ENCODE measurements at regions not wholly inside any gene's neighbourhood (a gene's known extent, or its start where the extent isn't known, plus 50 kb on each side); places are given as distances from the start of the nearest gene placed in this dataset.
A peak's percentile ranks its signal among the peaks of the same experiment; 100 is the strongest.

DNA sequence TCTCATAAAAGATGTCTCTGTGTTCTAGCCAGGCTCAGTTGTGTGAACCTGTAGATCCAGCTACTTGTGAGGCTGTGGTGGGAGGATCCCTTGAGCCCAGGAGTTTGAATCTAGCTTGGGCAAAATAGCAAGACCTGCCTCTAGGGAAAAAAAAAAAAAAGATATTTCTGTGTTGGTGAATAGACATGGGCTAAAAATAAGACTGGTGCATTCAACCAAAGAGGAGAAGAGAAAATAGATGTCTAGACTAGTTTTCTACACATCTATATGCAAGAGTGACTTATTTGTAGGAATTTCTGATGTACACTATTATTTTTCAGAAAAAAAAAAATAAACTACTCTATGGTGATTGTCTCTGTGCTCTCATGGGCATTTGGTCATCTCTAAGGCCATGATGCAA lies 555.1 kb downstream of the BCL11A start:
- H3K79me2 ChIP-seq (ENCODE audit: insufficient read depth, low read length), result no peaks in the 10 kb centered on the region
- ATAC-seq (ENCODE audit: insufficient read depth, low read depth) (no peak), DNase-seq (no peak)
- H3K27ac ChIP-seq (ENCODE audit: low read length), result no peak overlapping the region
- H2AFZ ChIP-seq (ENCODE audit: low read depth, low read length), result no peak overlapping the region
- H3K36me3 ChIP-seq (ENCODE audit: insufficient read depth, low read length), result no peaks in the 10 kb centered on the region
- no peak overlapping the region for H3K4me2 ChIP-seq (ENCODE audit: insufficient read depth, low read length)
- no peaks in the 10 kb centered on the region for H3K27me3 ChIP-seq (ENCODE audit: insufficient read depth, low read length, poor library complexity)
- no peaks in the 10 kb centered on the region for H3K9me3 ChIP-seq (ENCODE audit: insufficient read depth, low read length, severe bottlenecking)
- no peak overlapping the region for H3K4me3 ChIP-seq (ENCODE audit: low read depth in 1 of 2, low read length in 2 of 2)
- H3K9ac ChIP-seq (ENCODE audit: low read depth, low read length), result no peak overlapping the region
- H4K20me1 ChIP-seq (ENCODE audit: insufficient read depth, low read length), result no peaks in the 10 kb centered on the region
- H3K4me1 ChIP-seq (ENCODE audit: insufficient read depth, low read length), result peaks cover 11% of the 10 kb centered on the region
- TF ChIP-seq EZH2 (IDR thresholded peaks at IDR 0.05; ENCODE audit: borderline replicate concordance, low read depth, low read length, severe bottlenecking), result no peak
- TF ChIP-seq, protein P1, sequence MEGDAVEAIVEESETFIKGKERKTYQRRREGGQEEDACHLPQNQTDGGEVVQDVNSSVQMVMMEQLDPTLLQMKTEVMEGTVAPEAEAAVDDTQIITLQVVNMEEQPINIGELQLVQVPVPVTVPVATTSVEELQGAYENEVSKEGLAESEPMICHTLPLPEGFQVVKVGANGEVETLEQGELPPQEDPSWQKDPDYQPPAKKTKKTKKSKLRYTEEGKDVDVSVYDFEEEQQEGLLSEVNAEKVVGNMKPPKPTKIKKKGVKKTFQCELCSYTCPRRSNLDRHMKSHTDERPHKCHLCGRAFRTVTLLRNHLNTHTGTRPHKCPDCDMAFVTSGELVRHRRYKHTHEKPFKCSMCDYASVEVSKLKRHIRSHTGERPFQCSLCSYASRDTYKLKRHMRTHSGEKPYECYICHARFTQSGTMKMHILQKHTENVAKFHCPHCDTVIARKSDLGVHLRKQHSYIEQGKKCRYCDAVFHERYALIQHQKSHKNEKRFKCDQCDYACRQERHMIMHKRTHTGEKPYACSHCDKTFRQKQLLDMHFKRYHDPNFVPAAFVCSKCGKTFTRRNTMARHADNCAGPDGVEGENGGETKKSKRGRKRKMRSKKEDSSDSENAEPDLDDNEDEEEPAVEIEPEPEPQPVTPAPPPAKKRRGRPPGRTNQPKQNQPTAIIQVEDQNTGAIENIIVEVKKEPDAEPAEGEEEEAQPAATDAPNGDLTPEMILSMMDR (IDR thresholded peaks at IDR 0.05; ENCODE audit: borderline replicate concordance, extremely low read depth, low read length, poor library complexity, severe bottlenecking), result no peak

DNA sequence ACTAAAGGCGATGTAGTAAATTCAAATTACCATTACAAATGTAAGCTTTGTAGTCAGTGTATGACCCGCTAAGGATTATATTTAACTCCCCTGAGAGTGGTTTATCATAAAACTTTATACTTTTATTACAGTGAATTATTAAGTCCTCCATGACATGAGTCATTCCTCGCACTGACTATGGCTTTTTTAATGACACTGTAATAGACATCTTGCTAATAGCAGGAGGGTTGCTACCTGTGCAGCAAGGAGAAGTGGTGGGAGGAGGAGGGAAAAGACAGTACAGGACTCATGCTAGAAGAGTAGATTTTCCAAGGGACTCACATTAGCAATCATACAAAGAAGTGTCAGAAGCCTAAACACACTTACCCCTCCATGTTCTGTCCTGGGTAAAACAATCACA lies 556.1 kb downstream of the BCL11A start:
- DNase-seq, result no peak
- TF ChIP-seq, protein P1 (IDR thresholded peaks at IDR 0.05; ENCODE audit: borderline replicate concordance, extremely low read depth, low read length, poor library complexity, severe bottlenecking), result no peak
- no peak for TF ChIP-seq EZH2 (IDR thresholded peaks at IDR 0.05; ENCODE audit: borderline replicate concordance, low read depth, low read length, severe bottlenecking)
- no peak overlapping the region for H3K4me3 ChIP-seq (ENCODE audit: low read depth in 1 of 2, low read length in 2 of 2)
- no peak overlapping the region for H3K9ac ChIP-seq (ENCODE audit: low read depth, low read length)
- H3K4me1 ChIP-seq (ENCODE audit: insufficient read depth, low read length), result peaks cover 11% of the 10 kb centered on the region
- no peak overlapping the region for H3K4me2 ChIP-seq (ENCODE audit: insufficient read depth, low read length)
- H3K79me2 ChIP-seq (ENCODE audit: insufficient read depth, low read length), result no peaks in the 10 kb centered on the region
- no peaks in the 10 kb centered on the region for H3K9me3 ChIP-seq (ENCODE audit: insufficient read depth, low read length, severe bottlenecking)
- H3K27me3 ChIP-seq (ENCODE audit: insufficient read depth, low read length, poor library complexity), result no peaks in the 10 kb centered on the region
- ATAC-seq (ENCODE audit: insufficient read depth, low read depth), result no peak
- no peaks in the 10 kb centered on the region for H3K36me3 ChIP-seq (ENCODE audit: insufficient read depth, low read length)
- no peaks in the 10 kb centered on the region for H4K20me1 ChIP-seq (ENCODE audit: insufficient read depth, low read length)
- no peak overlapping the region for H3K27ac ChIP-seq (ENCODE audit: low read length)
- H2AFZ ChIP-seq (ENCODE audit: low read depth, low read length), result no peak overlapping the region

DNA sequence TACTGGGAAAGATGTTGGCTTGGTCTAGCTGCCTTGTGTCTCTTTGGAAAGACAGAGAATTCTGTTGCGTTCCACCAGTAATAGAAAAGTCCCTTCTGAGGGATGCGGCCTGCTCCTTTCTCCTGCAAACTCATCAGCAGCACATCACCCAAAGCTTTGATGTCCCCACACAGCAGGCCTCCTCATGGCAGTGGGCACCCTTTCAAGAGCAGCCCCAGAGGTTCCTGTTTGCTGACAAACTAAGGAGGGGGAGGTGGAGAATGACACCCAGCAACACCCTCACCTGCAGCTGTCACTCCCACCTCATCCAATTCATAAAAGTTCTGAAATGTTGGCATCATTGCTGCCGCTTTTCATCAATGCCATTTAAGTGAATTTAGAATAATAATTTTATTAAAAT lies 556.6 kb downstream of the BCL11A start:
- Histone ChIP-seq H3K79me2 (ENCODE audit: insufficient read depth, low read length) (no peaks in the 10 kb centered on the region), H3K9ac (ENCODE audit: low read depth, low read length) (no peak overlapping the region; the same call in 1 of the 2 replicates), H3K27me3 (ENCODE audit: insufficient read depth, low read length, poor library complexity) (no peaks in the 10 kb centered on the region), H3K36me3 (ENCODE audit: insufficient read depth, low read length) (no peaks in the 10 kb centered on the region), H3K4me1 (ENCODE audit: insufficient read depth, low read length) (peaks cover 11% of the 10 kb centered on the region), H3K4me3 (ENCODE audit: low read depth in 1 of 2, low read length in 2 of 2) (no peak overlapping the region), H2AFZ (ENCODE audit: low read depth, low read length) (no peak overlapping the region), H4K20me1 (ENCODE audit: insufficient read depth, low read length) (no peaks in the 10 kb centered on the region), H3K27ac (ENCODE audit: low read length) (0 out of 2 replicates have a peak overlapping the region, but pooled peaks have one; percentile 16), H3K4me2 (ENCODE audit: insufficient read depth, low read length) (no peak overlapping the region), H3K9me3 (ENCODE audit: insufficient read depth, low read length, severe bottlenecking) (no peaks in the 10 kb centered on the region)
- TF ChIP-seq, protein P1 (IDR thresholded peaks at IDR 0.05; ENCODE audit: borderline replicate concordance, extremely low read depth, low read length, poor library complexity, severe bottlenecking), result no peak
- TF ChIP-seq EZH2 (IDR thresholded peaks at IDR 0.05; ENCODE audit: borderline replicate concordance, low read depth, low read length, severe bottlenecking), result no peak
- DNase-seq (peak; percentile 52), ATAC-seq (ENCODE audit: insufficient read depth, low read depth) (peak; percentile 83)

DNA sequence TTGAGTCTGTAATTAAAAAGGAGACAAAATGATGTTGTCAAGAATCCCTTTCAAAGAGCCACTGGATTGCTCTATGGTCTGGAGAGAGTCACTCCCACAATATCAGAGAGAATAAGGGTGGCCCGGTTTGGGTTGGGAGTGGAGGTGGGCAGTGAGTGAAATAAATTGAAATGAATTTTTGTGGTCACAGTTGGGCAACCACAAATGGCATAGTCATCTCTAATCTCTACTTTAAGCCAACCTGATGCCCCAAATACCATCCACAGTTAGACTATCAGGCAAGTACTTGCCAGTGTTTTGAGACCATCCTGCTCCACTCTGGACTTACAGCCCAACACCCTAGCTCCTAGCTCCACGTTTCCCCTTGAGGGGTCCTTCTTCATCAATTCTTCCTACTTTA lies 559.7 kb downstream of the BCL11A start:
- no peaks in the 10 kb centered on the region for H3K36me3 ChIP-seq (ENCODE audit: insufficient read depth, low read length)
- ATAC-seq (ENCODE audit: insufficient read depth, low read depth) (peak; percentile 23; the same call in 1 of the 3 replicates), DNase-seq (no peak)
- no peak overlapping the region for H3K4me2 ChIP-seq (ENCODE audit: insufficient read depth, low read length)
- no peaks in the 10 kb centered on the region for H3K79me2 ChIP-seq (ENCODE audit: insufficient read depth, low read length)
- H3K27me3 ChIP-seq (ENCODE audit: insufficient read depth, low read length, poor library complexity), result no peaks in the 10 kb centered on the region
- no peak overlapping the region for H3K27ac ChIP-seq (ENCODE audit: low read length)
- no peaks in the 10 kb centered on the region for H4K20me1 ChIP-seq (ENCODE audit: insufficient read depth, low read length)
- H3K9ac ChIP-seq (ENCODE audit: low read depth, low read length), result no peak overlapping the region
- H2AFZ ChIP-seq (ENCODE audit: low read depth, low read length), result no peak overlapping the region
- TF ChIP-seq, protein P1 (IDR thresholded peaks at IDR 0.05; ENCODE audit: borderline replicate concordance, extremely low read depth, low read length, poor library complexity, severe bottlenecking), result no peak
- TF ChIP-seq EZH2 (IDR thresholded peaks at IDR 0.05; ENCODE audit: borderline replicate concordance, low read depth, low read length, severe bottlenecking), result no peak
- no peaks in the 10 kb centered on the region for H3K9me3 ChIP-seq (ENCODE audit: insufficient read depth, low read length, severe bottlenecking)
- peaks cover 11% of the 10 kb centered on the region for H3K4me1 ChIP-seq (ENCODE audit: insufficient read depth, low read length)
- H3K4me3 ChIP-seq (ENCODE audit: low read depth in 1 of 2, low read length in 2 of 2), result no peak overlapping the region
